ENCODE measurements at regions not wholly inside any gene's neighbourhood (a gene's known extent, or its start where the extent isn't known, plus 50 kb on each side); places are given as distances from the start of the nearest gene placed in this dataset.

DNA sequence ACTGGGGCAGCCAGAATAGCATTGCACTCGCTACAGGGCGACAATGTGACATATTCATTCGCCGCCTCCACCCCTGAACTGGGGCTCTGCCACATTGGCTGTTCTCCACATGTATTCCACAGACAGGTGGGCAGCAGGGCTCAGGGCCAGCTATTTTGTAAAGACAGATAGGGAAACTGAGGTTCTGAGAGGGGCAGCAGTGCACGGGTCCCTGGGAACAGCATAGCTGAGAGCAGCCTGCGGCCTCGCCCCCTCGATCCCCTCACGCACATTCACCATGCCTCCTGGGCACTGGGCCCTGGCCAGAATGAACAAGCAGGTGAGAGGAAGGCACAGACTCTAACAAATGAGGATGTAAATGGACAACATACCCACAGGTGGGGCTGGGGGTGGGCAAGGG, 75.0 kb upstream of the SPATA12 start:
- no peak for DNase-seq

DNA sequence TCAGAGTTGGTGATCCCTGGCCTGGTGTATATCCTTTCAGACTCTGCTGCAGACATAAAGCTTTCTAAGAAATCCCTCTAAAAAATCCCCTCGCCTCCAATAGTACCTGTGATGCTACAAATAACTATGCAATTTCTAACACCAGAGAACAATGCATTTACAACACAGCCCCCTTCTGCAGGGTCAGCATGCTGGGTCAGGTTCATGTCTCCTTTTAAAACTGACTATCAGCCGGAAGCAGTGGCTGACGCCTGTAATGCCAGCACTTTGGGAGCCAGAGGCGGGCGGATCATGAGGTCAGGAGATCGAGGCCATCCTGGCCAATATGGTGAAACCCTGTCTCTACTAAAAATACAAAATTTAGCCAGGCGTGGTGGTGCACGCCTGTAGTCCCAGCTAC, 77.0 kb upstream of the SPATA12 start:
- no peak for DNase-seq

GRCh38 chr3:56981445-56982230, 78.8 kb upstream of the SPATA12 start:
- no peak for DNase-seq

DNA sequence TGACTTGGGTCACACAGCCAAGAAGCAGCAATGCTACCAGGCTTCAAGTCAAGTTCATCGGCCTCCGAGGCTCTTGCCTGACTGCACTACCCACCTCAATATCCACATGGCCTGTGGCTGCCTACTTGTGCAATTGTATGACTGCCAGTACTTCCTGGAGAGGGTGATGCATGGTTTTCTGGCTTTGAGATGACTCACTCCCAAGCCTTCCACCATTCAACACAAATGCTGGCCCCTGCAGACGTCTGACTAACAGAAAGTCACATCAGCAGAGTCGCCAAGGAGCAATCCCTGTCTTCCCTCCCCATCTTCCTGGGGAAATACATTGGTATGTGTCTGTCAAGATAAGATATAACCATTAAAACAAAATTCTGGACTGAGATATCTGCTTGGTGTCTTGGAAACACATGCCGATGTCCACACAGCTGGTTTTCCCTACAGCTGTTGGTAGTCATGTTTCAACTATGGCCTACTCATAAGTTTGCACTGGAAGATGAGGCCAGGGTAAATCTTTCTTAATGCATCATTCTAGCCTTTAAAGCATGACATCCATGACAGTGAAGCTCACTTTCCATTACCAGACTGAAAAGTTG, 79.6 kb upstream of the SPATA12 start:
- DNase-seq, result peak; percentile 9

- DNase-seq, result no peak
Observed at GRCh38 chr3:56980243-56980642, 80.2 kb upstream of the SPATA12 start.

DNA sequence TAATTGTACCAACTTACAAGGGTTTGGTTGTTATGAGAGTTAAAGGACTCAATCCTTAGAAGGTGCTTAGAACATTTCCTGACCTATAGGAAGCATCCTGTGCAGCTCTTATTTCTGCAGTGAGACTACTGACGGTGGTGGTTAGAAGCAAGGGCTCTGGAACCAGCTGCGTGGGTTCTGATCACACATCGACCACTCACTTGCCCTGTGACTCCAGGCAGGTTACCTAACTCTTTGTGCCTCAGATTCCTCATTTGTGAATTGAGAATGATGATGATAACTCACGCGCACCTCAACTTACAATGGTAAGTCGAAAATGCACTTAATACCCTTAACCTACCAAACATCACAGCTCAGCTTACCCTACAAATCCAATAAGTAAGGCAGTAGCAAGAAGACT, 80.7 kb upstream of the SPATA12 start:
- DNase-seq, result no peak

DNA sequence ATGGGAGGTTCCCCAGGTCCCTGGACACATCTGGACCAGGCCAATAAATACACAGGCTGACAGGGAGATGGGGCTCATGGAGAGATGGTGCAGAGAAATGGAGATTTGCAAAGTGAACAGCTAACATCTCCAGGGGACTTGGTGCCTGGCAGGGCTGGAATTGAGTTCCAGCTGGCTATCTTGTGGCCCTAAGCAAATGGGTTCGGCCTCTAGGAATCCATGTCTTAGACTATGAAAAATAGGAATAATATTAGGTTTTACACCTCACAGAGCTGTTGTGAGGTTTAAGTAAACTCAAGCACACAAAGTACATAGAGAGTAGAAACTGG, 82.9 kb upstream of the SPATA12 start:
- no peak for DNase-seq

DNA sequence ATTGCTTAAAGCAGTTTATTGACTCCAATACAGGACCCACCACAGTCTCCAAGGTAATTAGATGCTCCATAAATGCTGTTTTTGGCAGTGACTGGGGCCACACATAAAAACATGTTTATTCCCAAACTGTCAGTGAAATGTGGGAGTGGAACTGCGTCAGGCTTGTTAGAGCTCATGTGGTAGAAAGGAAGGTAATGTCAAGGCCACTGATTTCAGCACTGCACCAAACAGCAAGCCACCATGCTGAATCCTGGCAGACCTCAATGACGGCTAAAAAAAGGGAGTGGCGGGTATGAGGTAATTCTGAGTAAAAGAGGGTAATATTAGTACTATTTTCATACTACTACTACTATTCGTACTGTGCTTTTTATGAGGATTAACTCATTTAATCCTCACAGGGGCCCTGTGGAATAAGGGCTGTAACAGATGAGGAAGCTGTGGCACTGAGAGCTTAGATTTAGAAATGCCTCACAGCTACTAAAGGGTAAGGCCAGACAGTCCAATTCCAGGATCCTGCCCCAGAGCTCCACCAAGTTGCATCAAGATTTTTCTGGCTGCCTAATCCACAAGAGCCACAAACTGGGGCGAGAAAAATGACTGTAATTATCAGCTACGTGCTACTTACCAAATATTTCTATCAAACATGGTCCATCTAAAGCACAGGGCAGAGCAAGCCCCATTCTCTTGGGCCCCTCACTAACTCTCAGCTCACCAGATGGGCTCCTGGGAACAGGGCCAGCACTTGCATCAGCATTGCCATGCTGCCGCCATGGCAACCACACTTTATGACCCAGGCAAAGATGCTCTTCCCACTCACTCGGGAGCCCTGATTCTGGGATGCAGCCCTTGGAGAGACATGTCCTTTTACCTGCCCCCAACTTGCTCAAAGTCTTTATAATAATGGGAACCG, 83.6 kb upstream of the SPATA12 start:
- DNase-seq, result peak; percentile 35

GRCh38 chr3:56975567-56975966, 84.9 kb upstream of the SPATA12 start:
- peak; percentile 17 for DNase-seq

DNA sequence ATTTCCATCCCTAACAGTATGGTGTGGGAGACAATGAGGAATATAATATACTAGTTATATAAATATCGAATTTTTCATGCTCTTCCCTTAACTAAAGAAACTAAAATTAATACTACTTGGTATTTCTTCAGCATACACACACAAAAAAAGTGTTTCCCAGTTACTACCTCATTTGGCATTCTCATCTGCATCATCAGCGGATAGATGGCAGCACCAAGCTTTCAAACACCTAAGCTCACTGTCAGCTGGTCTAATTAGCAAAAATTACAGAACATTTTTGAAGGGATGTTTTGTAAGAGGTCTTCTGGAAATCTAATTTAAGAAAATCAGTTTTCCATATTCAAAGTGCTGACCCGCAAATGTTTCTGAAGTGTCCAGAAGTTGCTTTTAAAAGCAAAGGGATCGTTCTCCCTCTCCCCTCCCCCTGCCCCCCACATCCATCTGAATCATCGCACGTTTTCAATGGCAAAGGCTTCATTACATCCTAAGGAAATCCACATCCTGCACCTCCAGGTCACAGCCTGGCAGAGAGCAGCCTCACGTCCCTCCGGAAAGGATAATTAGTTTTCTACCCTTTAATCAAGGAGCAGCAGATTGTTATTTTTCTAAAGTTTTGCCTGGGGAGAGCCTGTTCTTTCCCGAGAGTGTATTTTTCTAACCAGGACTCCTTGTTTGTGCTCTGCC, 86.1 kb upstream of the SPATA12 start:
- no peak for DNase-seq

DNA sequence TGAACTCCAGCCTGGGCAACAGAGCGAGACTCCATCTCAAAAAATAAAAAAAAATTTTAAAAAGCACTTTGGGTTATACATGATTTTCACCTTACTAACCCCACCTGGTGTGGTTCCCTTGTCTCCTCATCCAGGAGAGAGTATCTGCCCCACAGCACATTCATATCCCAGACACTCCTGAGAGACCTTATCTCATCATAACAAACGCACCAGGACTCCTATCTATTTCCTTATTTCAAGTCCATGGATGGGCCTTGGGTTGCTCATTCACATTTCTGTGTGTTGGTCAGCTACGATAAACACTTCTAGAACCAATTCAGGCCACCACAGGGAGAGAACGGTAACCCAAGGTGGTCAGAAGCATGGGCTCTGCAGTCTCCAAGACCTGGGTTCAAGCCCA, 88.6 kb upstream of the SPATA12 start:
- DNase-seq, result no peak

- no peak for DNase-seq
Observed at GRCh38 chr3:56971261-56971660, 89.2 kb upstream of the SPATA12 start.

GRCh38 chr3:56970461-56970879, 90.0 kb upstream of the SPATA12 start:
- DNase-seq, result no peak

- no peak for DNase-seq
Observed at GRCh38 chr3:56969851-56970250, 90.6 kb upstream of the SPATA12 start.

- DNase-seq, result no peak
Observed at GRCh38 chr3:56966509-56966908, 94.0 kb upstream of the SPATA12 start.

GRCh38 chr3:56966104-56966503, 94.4 kb upstream of the SPATA12 start:
- DNase-seq, result no peak

- no peak for DNase-seq
Observed at GRCh38 chr3:56962922-56963321, 97.5 kb upstream of the SPATA12 start.

DNA sequence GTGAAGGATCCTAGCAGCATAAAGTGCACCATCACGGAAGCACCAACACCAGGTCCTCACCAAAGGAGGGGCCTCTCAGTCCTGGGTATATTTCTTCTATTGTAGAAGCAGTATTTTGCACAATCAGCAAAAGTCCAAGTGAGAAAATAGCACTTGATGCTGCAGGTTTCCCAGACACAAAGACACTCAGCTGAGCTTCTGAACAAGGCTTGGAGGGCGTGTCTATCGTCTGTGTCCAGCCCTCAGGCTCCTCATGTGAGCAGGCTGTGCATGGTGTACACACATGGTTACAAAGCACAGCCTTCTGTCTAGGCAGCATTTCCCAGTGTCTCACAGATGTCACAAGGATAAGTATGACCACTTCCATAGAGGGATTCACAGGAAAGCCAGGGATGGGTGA, 98.3 kb upstream of the SPATA12 start:
- DNase-seq, result no peak

DNA sequence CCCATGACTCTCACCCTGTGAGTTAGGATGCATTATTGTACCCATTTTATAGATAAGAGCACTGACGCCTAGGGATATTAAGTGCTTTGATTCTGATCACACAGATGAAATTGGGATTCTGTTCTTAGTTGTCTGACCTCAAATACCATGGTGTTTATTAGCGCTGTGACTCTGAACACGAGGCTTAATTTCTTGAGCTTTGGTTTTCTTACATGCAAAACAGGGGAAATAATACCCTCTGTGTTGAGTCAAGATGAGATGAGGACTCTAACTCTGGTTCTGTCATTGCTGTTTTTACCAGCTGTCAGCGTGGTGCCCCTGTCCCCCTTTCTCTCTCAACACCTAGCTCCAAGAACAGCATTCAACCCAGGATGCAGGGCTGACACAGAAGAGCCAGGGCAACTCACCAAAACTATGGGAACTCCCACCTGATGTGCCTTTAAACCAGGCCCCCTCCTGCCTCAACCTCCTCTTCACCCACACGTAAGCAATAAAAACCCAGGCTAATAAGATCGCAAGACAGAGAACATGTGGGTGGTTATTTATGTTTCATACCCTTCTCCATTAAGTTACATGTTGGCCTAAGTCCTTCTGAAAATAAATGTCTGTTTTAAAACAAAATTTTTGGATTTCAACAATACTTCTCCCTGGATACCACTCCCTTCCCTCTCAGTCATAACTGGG, 100.1 kb upstream of the SPATA12 start:
- no peak for DNase-seq

DNA sequence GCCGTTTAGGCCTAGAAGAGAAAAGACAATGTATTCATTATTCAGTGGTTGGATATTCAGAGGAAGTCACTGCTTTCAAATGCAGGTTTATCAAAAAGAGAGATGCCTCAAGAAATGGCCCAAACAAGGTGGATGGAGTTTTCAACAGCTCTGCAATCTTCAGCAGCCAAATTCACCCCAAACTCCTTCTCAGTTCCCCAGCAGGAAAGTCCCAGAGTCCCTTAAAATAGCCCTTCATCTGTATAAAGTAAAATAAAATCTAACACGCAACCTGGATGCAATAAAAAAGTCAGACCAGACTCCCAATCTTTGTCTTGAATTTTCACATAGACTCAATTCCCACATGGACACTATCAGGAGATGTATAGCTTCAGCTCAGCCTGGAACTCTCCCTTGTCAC, 101.6 kb upstream of the SPATA12 start:
- DNase-seq, result no peak

- DNase-seq, result no peak
Observed at GRCh38 chr3:56957522-56957921, 102.9 kb upstream of the SPATA12 start.

DNA sequence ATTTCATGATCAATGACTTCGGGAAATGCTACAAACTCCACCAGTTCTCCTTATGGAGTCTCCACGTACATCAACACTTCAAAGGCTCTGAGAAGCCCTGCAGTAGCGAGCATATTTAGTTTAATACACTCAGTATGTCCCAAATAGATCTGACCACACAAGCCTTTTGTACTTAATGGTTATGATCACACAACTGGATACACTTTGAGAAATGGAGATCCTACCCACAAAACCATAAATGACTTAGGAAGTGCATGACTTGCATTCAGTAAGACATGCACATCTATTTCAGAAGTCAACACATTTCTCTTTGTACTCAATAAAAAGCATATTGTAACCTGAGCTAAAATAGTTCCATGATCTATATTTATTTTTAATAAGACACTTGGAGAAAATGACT, 103.6 kb upstream of the SPATA12 start:
- no peak for DNase-seq
